DMS79 (cell line): ENCODE measurements at regions not wholly inside any gene's neighbourhood (a gene's known extent, or its start where the extent isn't known, plus 50 kb on each side); places are given as distances from the start of the nearest gene placed in this dataset.

Experiments
- DNase-seq: peaks from one replicate; lab custom pipeline; 2025; lab: John Stamatoyannopoulos, UW

DNA sequence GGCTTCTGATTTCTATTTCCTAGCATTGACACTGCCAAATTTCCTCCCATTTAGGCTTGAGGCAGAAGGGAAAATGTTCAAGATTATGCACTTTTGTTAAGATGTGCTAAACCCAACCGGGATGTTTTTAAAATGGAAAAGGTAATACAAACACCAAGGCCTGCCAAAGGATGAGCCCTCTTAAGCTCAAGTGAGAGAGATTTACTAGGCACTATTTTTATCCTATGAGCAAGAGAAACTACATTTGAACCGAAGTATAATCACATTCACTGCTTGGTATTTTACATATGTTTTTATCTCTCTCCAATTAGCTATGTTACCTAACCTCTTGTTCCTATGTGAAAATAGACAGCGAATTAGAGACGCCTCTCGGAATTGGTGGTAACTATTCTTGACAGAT lies 295.8 kb downstream of the GABRB3 start:
- DNase-seq = no peak

DNA sequence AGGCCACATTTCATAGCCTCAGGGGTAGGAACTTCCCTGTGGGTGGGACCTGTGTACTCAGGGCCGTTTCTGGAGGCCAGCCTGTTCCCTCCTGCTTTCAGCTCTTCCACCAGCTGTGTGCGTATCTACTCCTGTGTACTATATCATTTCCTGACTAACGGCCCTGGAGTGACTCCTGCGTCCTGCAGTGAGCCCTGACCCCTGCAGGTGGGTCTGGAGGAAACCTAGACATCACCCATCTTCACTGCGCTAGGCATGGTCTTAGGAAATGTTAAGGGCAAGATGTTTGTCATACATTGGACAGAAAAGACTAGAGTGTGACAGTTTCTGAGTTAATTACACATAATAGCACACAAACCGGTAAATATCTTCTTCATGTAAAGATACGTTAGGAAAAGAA lies 297.3 kb downstream of the GABRB3 start:
- no peak for DNase-seq

- no peak for DNase-seq
Measured at GRCh38 chr15:26472661-26473060, 300.2 kb downstream of the GABRB3 start.

GRCh38 chr15:26461847-26462608 lies 310.8 kb downstream of the GABRB3 start:
- no peak for DNase-seq

DNA sequence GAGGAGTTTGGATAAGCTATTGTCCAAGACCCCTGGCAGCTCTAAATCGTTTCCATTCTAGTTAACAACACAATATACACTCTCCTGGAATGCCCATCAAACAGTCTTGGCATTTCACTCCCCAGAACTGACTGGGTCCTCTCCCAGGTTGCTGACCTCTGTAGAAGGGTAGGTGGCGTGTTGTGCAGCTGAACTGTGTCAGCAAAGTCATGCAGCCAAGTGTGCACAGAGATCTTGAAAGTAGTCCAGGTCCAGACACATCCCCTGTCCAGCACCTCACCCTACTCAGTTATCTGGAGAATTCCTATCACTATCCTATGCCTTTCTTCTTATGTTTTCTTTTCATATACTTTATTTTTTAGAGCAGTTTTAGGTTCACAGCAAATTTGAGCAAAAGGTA lies 312.7 kb downstream of the GABRB3 start:
- no peak for DNase-seq

- DNase-seq = no peak
Measured at GRCh38 chr15:26455828-26456227, 317.0 kb downstream of the GABRB3 start.

GRCh38 chr15:26453914-26454313 lies 319.0 kb downstream of the GABRB3 start:
- no peak for DNase-seq

DNA sequence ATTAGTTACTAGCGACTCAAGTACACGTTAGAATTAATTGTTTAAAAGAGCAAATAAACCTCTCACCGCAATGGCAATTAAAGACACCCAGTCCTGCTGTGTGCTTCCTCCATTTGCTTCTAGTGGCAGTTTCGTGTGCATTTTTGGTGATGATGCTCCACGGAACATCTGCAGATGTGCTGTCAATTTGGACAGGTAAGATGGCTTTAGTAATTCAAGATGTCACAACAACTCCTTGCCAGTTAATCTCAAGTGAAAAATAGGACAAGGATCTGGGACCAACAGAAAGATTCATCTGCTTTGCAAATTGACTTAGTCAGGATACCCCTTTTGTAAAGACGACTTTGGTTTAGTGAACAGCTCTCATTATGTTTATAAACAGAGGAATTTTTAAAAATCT lies 320.9 kb downstream of the GABRB3 start:
- DNase-seq = peak; percentile 0

DNA sequence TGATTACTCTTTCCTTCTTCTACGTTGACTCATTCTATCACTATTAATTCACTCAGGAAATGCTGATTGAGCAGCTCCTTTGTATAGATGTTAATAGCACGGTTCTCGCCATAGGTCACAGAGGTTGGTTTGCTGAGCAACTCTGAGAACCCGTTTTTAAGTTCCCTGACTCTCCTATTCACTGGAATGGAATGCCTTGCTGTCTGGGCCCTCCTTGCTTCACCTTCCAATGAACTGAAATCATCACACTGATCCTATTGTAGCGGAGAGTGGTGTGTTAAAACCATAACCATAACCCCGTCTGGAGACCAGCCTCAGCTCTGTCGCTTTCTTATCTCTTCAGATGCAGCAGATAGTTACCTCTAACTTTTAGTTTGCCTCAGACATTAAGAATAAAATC lies 323.6 kb downstream of the GABRB3 start:
- DNase-seq = no peak

GRCh38 chr15:26443321-26443720 lies 329.5 kb downstream of the GABRB3 start:
- DNase-seq = no peak

GRCh38 chr15:26442680-26443079 lies 330.2 kb downstream of the GABRB3 start:
- no peak for DNase-seq

- no peak for DNase-seq
Measured at GRCh38 chr15:26439681-26440080, 333.2 kb downstream of the GABRB3 start.

- no peak for DNase-seq
Measured at GRCh38 chr15:26438718-26439117, 334.1 kb downstream of the GABRB3 start.

- DNase-seq = no peak
Measured at GRCh38 chr15:26438316-26438715, 334.6 kb downstream of the GABRB3 start.

DNA sequence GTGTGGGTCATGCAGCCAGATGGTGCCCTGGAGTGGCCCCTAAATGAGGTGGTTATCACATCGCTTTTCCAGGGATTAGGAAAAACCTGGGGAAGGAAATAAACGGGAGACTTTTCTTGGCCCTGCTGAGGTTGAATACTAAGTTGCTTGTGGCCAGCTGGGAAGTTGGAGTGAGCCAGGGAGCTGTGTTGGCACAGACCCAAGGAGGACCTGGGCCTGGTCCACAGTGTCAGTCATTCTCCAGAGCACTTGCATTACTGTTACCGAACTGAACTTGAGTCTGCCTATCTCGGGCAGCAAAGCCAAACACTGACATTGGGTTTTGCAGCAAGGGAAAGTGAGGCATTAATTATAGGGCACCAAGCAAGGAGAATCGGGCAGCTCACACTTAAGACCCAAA lies 339.0 kb downstream of the GABRB3 start:
- no peak for DNase-seq

GRCh38 chr15:26433060-26433459 lies 339.8 kb downstream of the GABRB3 start:
- no peak for DNase-seq

DNA sequence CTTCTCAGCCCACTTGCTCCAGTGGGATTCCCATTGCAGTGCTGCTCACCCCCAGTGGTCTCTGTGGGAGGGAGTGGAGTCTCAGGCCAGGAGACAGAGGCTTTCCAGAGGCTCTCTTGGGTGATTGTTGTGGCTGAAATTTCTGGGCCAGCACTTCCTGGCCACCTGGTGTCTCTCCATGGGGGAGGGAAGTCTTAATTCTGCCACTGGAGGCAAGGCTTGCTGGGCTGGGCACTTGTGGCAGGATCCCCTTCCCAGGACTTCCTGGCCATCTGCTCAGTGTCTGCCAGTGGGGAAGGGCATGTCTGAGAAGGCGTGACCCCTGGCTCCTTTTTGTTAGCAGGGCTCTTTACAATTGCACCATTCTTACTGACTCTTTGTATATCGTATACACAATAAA lies 351.8 kb downstream of the GABRB3 start:
- DNase-seq = no peak

- DNase-seq = no peak
Measured at GRCh38 chr15:26395624-26396023, 377.2 kb downstream of the GABRB3 start.

- DNase-seq = no peak
Measured at GRCh38 chr15:26394801-26395200, 378.1 kb downstream of the GABRB3 start.

DNA sequence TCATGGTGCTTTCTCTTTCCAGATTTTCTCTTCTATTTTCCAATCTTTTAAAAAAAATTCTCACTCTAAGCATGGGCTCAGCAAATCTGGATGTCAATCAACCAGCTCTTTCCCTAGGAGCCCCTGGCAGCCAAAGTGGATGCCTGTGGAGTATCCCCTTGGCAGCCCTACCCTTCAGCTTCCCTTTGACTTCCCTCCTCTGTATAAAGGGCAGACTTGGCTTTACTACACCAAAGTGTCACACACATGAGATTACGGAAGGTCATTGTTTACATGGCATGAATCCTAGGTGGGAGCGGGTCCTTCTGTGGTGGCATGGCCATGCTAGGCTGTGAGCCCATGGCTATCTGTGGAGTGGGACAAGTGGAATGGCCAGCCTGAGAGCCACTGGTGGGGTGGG lies 379.9 kb downstream of the GABRB3 start:
- DNase-seq = no peak

- peak; percentile 59 for DNase-seq
Measured at GRCh38 chr15:26391567-26392194, 381.2 kb downstream of the GABRB3 start.

GRCh38 chr15:26382444-26383072 lies 390.3 kb downstream of the GABRB3 start:
- no peak for DNase-seq

DNA sequence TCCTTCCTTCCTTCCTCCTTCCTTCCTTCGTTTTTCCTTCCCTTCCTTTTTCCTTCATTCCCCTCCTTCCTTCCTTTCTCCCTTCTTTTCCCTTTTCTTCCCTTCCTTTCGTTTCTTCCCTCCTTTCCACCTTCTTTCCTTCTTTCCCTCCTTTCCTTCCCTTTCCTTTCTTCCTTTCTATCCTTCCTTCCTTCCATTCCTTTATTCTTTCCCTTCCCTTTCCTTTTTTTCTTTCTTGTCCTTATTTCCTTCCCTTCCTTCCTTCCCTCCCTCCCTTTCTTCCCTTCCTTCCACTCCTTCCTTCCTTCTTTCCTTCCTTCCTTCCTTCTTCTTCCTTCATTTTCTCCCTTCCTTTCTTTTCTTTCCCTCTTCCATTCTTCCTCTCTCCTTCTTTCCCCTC lies 394.6 kb downstream of the GABRB3 start:
- DNase-seq = no peak
